Mammary epithelial cell (primary cell): ENCODE measurements at regions not wholly inside any gene's neighbourhood (a gene's known extent, or its start where the extent isn't known, plus 50 kb on each side); places are given as distances from the start of the nearest gene placed in this dataset.

ENCODE experiments used
- CTCF ChIP-seq, 2 donors: IDR thresholded peaks in 1 of 2; conservative IDR thresholded peaks in 1 of 2; 2 replicates each; pipeline ENCODE4 v1.5.1; 2011 to 2012; ENCODE audit warnings: inconsistent platforms in 2 of 2, low read length in 2 of 2, mild to moderate bottlenecking in 2 of 2, control low read depth in 1 of 2, low read depth in 1 of 2; ENCODE audit not compliant: insufficient read depth in 1 of 2; ENCODE audit errors: extremely low read depth in 1 of 2
- EZH2 ChIP-seq: IDR thresholded peaks from 2 replicates; pipeline ENCODE4 v1.6.1; 2012; ENCODE audit warnings: low read length, inconsistent platforms, borderline replicate concordance

DNA sequence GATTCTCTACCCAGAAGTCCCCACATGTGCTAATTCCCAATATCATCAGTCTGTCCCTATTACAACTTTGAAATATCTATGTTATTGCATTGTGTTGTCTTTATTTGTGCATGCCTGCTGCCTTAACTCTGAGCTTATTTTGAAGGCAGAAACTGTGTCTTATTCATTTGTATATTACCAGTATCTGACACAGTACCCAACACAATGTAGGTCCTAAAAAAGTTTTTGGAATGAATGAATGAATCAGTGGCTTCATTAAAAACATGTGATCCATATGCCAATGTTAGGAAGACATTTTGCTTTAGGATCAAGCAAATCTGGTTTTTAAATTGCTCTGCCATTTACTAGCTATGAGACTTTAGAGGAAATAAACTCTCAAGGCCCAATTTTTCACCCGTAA lies 420.4 kb downstream of the CBLN4 start:
- TF ChIP-seq CTCF (conservative IDR thresholded peaks at IDR 0.05 in 1 of 2, IDR thresholded peaks at IDR 0.05 in 1 of 2; ENCODE audit: extremely low read depth in 1 of 2, insufficient read depth in 1 of 2, low read depth in 1 of 2, low read length in 2 of 2) (no peak), EZH2 (no peak)
